ENCODE measurements at regions not wholly inside any gene's neighbourhood (a gene's known extent, or its start where the extent isn't known, plus 50 kb on each side); places are given as distances from the start of the nearest gene placed in this dataset.

DNA sequence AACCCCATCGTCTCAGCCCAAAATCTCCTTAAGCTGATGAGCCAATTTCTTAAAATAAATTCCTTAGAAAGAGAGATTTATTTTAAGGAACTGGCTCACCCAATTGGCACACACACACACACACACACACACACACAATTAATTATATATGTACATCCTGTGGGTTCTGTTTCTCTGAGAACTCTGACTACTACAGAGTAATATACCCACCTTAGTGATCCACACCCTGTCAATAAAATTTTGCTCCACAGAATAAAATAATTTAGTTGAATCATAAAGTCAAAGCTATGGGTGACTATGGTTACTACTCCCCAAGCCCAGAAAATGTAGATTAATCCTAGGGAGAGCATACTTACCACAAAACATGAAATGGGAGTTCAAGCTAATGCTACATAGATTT is 131.0 kb downstream of the DMAC1 start:
- H3K4me2 ChIP-seq (ENCODE audit: low read depth, low read length): no peak overlapping the region
- ATAC-seq (no peak), DNase-seq (ENCODE audit: low spot score) (no peak), FAIRE-seq (no peak)
- no peaks in the 10 kb centered on the region for H3K4me1 ChIP-seq (ENCODE audit: insufficient read depth, low read length)
- TF ChIP-seq MEF2D (CRISPR knock-in tag; IDR thresholded peaks at IDR 0.05) (no peak), ONECUT2 (CRISPR knock-in tag; IDR thresholded peaks at IDR 0.05) (no peak), ZBTB21 (CRISPR knock-in tag; IDR thresholded peaks at IDR 0.05) (no peak), RFX3 (CRISPR knock-in tag; IDR thresholded peaks at IDR 0.05) (no peak), SRY (CRISPR knock-in tag; IDR thresholded peaks at IDR 0.05) (no peak), RAD21 (CRISPR knock-in tag; IDR thresholded peaks at IDR 0.05) (no peak), NFE2L1 (CRISPR knock-in tag; IDR thresholded peaks at IDR 0.05; ENCODE audit: borderline replicate concordance) (no peak), SUZ12 (IDR thresholded peaks at IDR 0.05; ENCODE audit: low read depth, low read length) (no peak), TOE1 (CRISPR knock-in tag; IDR thresholded peaks at IDR 0.05) (no peak), NFKBIZ (CRISPR knock-in tag; IDR thresholded peaks at IDR 0.05) (no peak), NCOA2 (CRISPR knock-in tag; IDR thresholded peaks at IDR 0.05) (no peak), JARID2 (CRISPR knock-in tag; IDR thresholded peaks at IDR 0.05; ENCODE audit: insufficient replicate concordance) (no peak)
- TF ChIP-seq, protein P1, sequence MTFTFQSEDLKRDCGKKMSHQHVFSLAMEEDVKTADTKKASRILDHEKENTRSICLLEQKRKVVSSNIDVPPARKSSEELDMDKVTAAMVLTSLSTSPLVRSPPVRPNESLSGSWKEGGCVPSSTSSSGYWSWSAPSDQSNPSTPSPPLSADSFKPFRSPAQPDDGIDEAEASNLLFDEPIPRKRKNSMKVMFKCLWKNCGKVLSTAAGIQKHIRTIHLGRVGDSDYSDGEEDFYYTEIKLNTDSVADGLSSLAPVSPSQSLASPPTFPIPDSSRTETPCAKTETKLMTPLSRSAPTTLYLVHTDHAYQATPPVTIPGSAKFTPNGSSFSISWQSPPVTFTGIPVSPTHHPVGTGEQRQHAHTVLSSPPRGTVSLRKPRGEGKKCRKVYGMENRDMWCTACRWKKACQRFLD (CRISPR knock-in tag; IDR thresholded peaks at IDR 0.05; ENCODE audit: borderline replicate concordance): no peak
- TF ChIP-seq, protein P2, sequence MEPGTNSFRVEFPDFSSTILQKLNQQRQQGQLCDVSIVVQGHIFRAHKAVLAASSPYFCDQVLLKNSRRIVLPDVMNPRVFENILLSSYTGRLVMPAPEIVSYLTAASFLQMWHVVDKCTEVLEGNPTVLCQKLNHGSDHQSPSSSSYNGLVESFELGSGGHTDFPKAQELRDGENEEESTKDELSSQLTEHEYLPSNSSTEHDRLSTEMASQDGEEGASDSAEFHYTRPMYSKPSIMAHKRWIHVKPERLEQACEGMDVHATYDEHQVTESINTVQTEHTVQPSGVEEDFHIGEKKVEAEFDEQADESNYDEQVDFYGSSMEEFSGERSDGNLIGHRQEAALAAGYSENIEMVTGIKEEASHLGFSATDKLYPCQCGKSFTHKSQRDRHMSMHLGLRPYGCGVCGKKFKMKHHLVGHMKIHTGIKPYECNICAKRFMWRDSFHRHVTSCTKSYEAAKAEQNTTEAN (CRISPR knock-in tag; conservative IDR thresholded peaks at IDR 0.05): no peak
- ChIA-PET CTCF (ENCODE audit: low intra/inter-chr PET ratio, low total read pairs) (no interaction called here), POLR2A (no interaction called here)
- no peaks in the 10 kb centered on the region for H3K36me3 ChIP-seq (replicated peaks in 1 of 2; ENCODE audit: control insufficient read depth in 1 of 2, insufficient read depth in 2 of 2, low read length in 2 of 2)
- H2AFZ ChIP-seq (ENCODE audit: low read length): no peak overlapping the region
- intact Hi-C loops (cut with micrococcal nuclease; ENCODE audit: unreplicated experiment) (no loop called here), in situ Hi-C loops (cut with HindIII; ENCODE audit: extremely low pct_ligation_motif_present, low pct_unique_long_range_greater_than_20kb) (no loop called here)
- no peak overlapping the region for H3K4me3 ChIP-seq (replicated peaks in 1 of 3; ENCODE audit: insufficient read depth in 1 of 3, low read depth in 2 of 3, low read length in 3 of 3)
- no peaks in the 10 kb centered on the region for H3K27me3 ChIP-seq (ENCODE audit: control insufficient read depth in 1 of 2, insufficient read depth in 2 of 2, low read length in 2 of 2)
- 0% methylated on average over 1 of the region's 1 CpG for WGBS (ENCODE audit: low lambda C conversion rate)
- no TSS peak for BruUV-seq (replicated peaks)
- no peak overlapping the region for H3K9ac ChIP-seq (ENCODE audit: insufficient read depth, low read depth, low read length)
- H3K27ac ChIP-seq (ENCODE audit: extremely low read length, insufficient read depth, low read length): no peak overlapping the region
- H3K79me2 ChIP-seq (ENCODE audit: insufficient read depth, low read length): no peaks in the 10 kb centered on the region
- H3K9me3 ChIP-seq (ENCODE audit: low read length): no peaks in the 10 kb centered on the region
- H4K20me1 ChIP-seq (ENCODE audit: insufficient read depth, low read length): no peaks in the 10 kb centered on the region

Measured in HepG2 (cell line).